ENCODE measurements at regions not wholly inside any gene's neighbourhood (a gene's known extent, or its start where the extent isn't known, plus 50 kb on each side); places are given as distances from the start of the nearest gene placed in this dataset.

DNA sequence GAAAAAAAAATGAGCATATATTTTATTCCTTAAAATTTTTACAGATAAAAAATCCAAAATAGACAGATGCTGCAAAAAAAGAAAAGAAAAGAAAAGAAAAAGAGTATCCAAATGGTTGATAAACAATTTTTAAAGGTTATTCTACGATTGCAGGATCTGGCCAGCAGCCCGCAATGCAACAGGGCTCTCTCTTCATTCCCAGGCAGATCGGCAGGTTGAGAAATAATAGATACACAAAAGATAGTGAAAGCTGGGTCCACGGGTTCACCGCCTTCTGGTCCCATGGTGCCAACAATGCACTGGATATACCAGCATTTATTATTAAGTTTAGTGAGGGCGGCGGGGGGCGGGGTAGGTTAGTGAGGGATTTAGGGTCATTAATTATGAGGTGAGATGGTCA is 1448.9 kb downstream of the NLGN4Y start:
- TF ChIP-seq EZH2 (IDR thresholded peaks at IDR 0.05; ENCODE audit: insufficient read depth, poor library complexity, severe bottlenecking) = no peak
- no peak for TF ChIP-seq EZH2phosphoT487 (IDR thresholded peaks at IDR 0.05; ENCODE audit: insufficient read depth, low read depth)

Data from GM23248 (cell line).